MV-4-11 (cell line): ENCODE measurements at regions not wholly inside any gene's neighbourhood (a gene's known extent, or its start where the extent isn't known, plus 50 kb on each side); places are given as distances from the start of the nearest gene placed in this dataset.

Experiments used
- DNase-seq: peaks from one replicate; lab custom pipeline; 2025; lab: John Stamatoyannopoulos, UW

DNA sequence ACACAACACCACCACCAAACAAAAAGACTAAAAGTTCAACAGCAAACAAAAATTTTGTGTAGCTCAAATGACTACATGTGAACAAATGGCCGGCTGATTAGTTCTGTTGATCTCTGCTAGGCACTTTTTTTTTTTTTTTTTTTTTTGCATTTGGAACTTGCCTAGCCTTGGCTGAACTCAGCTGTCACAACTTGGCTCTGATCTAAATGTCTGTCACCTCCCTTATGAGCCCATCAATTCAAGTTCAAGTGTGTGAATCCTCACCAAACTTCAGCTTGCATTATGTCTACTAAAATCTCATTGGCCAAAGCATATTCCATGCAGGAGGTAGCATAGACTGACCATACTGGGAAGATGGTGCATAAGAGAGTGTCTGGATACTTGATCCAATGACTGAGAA lies 606.5 kb upstream of the ADGRL4 start:
- DNase-seq = no peak

DNA sequence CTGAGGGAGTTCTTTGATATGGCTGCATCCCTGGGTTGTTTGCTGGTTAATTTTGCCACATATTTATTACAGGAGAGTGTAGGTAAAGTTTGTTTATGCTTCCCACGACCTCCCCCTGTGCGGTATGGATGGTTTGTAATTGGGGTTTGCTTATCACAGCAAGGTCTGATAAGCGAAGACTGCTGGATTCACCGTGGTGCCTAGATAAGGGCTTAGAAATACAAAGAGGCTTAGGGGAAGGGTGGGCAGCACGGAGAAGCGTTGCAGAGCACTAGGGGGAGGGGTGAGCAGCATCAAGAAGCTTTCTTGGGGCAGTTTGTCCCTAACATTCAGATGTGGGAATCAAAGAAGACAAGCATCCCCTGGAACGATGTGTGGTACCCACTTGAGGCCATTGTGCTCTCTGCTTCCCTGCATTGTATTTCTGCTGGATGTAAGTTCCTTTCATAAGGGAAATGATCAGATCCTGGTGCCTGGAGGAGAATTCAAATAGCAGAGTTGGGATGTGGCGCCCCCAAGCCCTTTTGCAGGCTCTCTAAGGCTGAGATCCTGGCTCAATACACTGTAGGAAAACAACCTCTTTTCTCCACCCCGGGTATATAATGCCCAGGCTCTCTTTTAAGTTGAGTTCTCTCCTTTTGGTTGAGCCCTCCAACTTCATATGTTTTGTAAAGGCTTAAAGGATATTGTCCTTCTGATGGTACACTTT lies 598.1 kb upstream of the ADGRL4 start:
- DNase-seq = no peak

DNA sequence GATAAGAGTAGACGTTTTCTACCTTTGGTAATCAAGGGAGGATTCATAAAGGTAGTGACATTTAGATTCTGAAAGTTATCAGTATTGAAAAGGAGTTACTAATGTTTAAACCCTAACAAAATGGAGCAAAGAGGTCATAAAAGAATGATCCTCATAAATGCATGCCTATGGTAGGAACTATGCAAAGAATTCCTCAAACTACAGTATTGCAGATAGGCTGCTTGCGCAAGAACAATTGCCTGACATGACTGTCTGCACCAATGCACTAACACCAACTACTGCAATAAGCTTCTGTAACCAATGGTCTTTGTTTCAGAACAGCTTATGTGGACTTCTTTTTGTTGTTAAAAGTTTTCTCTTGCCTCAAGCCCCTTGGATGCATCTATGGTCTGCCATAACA lies 597.3 kb upstream of the ADGRL4 start:
- peak; percentile 40 for DNase-seq

DNA sequence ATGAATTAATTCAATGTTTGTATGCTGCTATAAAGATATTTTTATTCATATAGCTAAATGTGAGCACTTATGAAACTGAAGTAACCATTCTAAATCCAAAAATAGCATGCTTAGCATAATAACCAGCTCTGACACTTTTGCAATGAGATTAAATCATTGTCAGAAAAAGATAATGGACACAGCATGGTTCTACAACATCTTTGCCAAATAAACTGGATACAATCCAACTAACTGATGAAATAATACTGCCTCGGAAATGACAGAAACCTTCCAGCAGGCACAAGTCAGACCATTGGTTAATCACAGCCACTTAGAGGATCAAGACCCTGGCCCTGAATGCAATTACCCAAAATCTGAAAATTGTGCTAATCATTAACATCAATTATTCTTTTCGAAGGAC lies 592.7 kb upstream of the ADGRL4 start:
- DNase-seq = no peak

DNA sequence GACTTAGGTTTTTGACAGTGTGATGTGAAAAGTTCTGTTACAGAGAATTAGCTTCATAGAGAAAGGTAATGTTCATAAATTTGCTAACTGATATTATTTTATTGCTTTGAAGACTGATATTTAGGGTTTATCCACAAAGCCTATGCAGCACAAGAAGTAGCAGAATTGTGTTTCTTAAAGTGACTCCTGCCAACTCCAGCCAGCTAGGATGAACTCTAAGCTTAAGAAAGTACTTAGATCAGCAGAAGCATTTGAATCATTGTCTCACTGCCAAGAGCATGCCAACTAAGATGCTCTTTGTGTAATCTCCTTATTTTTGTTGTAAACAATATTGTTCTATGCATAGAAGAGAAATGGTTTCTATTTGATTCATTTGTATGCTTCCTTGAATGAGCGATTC lies 589.4 kb upstream of the ADGRL4 start:
- DNase-seq = no peak

DNA sequence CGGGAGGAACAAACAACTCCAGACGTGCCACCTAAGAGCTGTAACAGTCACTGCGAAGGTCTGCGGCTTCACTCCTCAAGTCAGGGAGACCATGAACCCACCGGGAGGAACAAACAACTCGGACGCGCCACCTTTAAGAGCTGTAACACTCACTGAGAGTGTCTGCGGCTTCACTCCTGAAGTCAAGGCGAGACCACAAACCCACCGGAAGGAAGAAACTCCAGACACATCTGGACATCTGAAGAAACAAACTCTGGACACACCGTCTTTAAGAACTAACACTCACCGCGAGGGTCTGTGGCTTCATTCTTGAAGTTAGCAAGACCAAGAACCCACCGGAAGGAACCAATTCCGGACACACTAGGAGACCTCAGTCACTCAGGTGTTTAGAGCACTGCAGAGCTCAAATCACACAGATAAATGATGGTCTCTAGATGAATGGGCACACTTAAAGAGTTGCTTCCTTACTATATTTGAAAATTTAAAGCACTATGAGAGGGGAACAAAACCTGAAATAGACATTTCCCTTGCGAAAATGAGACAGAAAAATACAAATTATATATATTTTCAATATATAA lies 587.7 kb upstream of the ADGRL4 start:
- no peak for DNase-seq

DNA sequence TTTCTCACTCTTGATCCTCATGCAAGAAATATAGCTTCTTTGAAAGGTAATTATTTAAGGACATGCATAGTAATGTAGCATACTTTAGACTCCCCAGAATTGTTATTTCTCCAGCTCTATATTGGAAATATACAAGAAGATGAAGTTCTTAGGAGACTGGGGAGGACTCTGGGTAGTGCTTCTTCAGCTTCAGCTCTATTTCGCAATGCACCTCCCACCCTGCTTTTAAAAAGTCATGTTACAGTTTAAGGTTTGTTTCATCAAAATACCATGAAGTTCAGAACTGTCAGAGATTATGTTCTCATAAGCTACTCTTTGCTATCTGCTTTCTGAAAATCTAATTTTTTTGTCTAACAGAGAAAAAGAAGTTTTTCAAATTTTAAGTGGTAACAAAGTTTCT lies 586.2 kb upstream of the ADGRL4 start:
- no peak for DNase-seq

DNA sequence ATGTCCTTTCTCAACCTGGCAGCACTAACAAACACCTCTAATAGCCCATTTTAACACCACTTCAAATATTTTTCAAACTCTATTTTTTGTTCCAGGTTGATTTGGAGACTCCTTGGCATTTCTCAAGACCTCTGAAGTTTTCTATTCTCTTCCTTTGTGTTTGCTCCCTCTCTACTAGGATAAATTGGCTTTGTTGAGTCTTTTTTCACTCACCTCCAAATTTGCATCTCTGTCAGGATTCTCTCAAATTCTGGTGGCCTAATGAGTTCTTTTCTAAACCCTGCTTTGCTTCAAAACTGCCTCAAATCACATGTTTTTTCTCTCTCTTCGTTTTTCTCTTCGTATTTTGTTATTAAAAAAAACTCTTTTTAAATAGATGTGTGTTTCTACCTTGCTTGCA lies 582.2 kb upstream of the ADGRL4 start:
- no peak for DNase-seq

DNA sequence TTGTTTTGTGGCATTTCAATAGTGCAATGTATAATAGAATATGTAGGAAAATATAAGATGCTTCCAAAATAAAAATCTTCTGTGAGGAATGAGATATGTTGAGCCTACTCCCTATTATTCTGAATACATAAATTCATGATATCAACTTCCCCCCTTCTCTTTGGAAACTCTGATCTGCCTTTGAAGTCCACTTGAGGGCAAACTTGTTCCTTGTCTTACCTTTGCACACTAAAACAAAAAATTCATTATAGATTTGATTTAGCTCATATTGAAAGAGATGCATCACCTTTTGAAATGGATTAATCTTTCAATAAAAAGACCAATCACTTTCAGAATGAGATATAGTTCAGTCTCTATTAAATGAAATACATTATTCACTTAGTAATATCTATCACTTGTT lies 580.7 kb upstream of the ADGRL4 start:
- no peak for DNase-seq

DNA sequence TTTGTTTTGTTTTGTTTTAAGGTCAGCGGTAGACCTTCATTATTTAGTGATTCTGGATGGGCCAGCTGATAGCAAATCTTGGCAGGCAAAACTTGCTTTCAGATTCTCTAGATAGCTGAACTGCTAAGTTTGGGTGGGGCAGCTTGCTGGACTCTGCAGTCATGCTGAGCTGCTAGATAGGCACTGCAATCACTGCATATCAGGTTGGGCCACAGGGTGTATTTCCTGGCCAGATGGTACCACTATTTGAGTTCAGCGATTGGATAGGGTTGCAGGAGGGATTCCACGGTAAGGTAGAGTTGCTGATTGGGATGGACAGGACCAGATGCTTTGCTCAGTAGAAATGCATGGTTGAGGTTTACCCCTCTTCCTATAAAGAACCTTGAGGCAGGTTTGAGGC lies 579.3 kb upstream of the ADGRL4 start:
- DNase-seq = no peak

DNA sequence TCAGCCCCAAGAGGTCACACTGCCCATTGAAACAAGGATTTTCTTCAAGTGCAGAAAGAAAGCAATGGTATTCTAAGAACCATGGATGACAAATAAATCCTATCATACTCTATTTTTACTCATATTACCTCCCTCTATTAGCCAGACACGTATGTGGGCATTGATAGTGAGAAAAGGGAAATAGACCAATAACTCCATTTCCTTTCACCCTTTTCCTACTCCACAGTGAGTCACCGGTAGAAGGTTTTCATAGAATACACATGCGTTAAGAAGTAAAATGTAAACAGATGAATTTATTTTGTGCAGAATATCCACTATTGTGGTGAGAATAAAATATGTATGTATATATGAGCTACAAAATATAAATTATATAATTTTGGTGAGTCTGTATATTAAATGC lies 568.9 kb upstream of the ADGRL4 start:
- no peak for DNase-seq

DNA sequence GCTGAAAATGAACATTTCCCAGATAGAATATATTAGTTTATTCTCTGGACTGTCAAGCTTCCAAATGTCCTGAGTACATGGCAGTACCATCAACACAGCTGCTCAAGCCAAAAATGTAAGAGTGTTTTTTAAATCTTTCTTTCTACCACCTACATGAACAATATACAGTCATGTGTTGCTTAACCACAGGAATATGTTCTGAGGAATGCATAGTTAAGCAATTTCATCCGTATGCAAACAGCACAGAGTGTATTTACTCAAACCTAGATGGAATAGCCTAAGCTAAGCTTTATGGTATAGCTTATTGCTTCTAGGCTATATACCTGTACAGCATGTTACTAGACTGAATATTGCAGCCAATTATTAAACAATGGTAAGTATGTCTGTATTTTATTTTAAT lies 561.9 kb upstream of the ADGRL4 start:
- DNase-seq = no peak

DNA sequence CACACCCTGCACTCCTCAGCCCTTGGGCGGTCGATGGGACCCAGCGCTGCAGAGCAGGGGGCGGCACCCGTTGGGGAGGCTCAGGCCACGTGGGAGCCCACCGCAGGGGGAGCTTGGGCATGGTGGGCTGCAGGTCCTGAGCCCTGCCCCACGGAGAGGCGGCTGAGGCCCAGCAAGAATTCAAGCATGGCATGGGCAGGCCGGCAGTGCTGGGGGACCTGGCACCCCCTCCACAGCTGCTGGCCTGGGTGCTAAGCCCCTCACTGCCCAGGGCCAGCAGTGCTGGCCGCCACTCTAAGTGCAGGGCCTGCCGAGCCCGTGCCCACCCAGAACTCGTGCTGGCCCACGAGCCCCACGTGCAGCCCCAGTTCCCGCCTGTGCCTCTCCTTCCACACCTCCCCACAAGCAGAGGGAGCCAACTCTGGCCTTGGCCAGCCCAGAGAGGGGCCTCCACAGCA lies 555.0 kb upstream of the ADGRL4 start:
- no peak for DNase-seq

DNA sequence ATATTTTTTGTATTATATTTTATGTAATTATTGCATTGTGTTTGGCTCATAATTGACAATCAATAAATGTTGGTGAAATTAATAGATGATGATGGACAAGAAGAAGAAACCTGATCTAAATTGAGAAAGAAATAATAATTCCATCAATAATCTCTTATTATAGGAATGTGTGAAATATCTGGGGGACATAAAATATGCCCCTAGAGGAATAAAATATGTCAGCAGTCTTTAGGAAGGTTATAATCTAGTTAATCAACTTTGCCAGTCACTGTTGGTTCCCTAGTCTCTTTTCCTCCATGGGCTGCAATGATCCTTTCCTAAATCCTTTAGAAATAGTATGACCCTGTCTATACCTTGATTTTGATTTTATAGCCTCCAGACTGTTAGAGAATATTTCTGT lies 549.7 kb upstream of the ADGRL4 start:
- no peak for DNase-seq

DNA sequence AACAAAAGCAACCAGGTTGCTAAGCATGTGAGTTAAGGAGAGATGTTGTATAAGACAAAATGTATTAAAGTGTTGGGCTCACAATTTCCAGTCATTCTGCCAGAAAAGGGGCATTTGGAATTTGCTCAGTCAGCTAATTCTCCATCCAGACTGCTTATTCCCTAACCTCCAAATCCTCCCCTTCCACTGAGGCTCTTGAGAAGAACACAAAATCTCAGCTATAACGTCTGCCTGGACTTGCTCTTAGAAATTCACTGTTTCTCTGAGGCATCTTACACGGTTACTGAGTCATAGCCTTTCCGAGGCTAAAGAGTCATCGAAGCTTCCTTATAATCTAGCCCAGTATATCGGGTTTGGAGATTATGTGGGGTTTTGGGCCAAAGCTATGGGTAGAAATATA lies 548.2 kb upstream of the ADGRL4 start:
- no peak for DNase-seq

DNA sequence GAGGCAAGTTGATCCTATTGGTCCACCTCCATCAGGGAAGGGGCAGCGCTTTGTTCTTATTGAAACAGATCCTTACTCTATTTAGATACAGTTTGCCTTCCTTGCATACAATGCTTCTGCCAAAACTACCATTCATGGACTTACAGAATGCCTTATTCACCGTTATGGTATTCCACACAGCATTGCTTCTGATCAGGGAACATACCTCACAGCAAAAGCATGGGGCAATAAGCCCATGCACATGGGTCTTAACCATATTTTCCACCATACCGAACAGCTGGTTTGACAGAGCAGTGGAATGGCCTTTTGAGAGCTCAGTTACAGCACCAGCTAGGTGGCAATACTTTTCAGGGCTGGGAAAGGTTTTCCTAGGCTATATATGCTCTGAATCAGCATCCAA lies 544.8 kb upstream of the ADGRL4 start:
- DNase-seq = no peak

DNA sequence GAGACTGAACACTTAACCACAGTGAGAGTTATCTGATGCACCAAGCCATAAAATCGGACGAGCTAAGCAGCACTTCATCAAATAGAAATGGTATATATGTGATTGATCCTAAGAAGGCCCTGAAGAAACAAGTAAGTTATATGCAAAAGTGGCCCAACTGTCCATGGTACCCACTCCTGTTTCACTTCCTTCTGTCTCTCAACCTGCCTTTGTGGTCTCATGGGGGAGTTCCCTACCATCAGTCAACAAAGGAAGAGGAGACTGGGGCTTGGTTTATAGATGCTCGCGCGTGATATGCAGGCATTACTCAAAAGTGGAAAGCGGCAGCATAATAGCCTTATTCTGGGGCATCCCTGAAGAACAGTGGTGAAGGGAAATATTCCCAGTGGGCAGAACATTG lies 543.9 kb upstream of the ADGRL4 start:
- DNase-seq = no peak

DNA sequence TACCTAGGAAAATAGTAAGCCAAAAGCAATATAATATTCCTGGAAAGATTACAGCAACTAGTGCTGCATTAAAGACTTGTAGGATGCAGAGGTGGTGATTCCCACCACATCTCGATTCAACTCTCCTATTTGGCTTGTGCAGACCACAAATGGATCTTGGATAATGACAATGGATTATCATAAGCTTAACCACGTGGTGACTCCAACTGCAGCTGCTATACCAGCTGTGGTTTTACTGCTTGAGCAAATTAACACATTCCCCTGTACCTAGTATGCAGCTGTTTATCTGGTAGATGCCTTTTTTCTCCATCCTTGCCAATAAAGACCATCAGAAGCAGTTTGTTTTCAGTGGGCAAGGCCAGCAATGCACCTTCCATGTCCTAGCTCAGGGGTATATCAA lies 542.7 kb upstream of the ADGRL4 start:
- DNase-seq = no peak

DNA sequence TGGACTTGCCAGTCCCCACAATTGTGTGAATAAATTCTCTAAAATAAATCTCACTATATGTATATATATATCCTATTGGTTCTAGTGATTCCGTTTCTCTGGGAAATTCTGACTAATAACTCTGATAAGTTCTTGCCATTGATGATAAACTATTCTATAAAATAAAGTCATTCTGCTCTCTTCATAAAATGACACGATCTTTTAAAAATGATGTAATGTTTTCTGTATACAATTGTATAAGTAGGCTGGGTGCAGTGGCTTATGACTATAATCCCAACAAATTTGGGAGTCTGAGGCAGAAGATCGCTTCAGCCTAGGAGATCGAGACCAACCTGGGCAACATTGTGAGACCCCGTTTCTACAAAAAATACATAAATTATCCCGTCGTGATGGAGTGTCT lies 541.0 kb upstream of the ADGRL4 start:
- DNase-seq = no peak

DNA sequence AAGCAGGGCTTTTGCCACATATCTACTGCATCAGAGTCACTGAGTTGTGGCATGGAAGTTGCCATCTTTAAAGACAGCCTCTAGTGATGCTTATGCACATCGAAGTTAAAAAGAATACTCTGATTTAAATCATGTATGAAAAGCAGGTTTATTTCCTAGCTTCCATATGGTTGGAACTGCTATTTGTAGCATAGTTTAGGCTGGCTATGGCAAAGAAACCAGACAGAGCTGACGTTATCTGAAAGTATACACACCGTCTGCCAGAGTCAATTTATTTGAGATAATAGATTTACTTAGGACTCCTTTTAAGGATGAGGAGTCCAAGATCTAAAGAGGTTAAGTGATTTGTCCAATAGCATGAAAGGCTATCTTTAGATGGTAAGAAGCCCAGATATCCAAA lies 536.9 kb upstream of the ADGRL4 start:
- DNase-seq = no peak

DNA sequence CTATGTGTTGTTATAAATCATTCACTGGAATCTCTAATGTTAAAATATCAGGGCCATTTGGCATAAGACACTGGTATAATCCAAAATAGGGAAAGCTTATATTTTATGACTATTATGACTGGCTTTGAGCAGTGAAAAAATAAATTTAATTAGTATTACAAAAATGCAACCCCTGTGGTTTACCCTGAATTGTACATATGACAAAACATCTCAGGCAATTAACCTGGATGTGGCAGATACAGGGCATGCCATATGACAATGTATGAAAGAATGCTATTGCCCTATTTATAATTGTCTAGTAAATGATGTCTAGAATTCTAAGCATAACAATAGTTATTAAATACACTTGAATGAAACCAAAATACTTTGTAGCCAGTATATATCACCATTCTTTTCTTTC lies 532.5 kb upstream of the ADGRL4 start:
- no peak for DNase-seq

DNA sequence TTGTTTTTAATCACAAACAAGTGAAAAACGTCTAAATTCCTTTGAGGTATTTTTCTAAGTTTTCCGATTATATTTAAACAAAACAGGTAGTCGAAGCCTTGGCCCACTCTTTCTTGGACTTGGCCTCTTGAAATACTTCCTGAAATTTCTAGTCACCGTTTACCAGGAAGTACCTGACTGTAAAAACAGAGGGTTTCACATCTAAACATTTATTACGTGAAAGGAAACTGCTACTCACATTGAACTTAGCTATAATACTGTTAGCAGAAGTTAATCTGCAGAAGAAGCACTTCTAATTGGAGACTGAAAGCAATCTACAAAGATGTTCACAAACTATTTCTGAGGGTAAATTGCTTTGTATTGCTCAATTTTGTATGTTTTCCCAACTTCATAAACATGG lies 526.0 kb upstream of the ADGRL4 start:
- DNase-seq = no peak

DNA sequence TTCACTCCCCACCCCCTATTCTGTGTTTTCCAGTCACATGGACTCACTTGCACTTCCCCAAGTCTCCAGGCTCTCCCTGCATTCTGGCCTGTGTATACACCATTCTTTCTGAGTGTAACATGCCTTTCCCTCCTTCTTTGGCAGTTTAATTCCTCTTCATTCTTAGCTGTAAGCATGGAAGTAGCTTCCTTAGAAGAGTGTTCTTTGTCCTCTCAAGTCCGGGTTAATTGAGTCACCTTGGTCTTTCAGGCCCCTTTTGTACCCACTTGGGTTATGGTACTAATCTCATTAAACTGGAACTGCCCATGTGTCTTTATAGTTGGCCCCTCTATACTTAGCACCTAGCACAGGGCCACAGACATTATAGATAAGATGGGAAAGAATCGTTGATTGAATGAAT lies 525.3 kb upstream of the ADGRL4 start:
- no peak for DNase-seq

DNA sequence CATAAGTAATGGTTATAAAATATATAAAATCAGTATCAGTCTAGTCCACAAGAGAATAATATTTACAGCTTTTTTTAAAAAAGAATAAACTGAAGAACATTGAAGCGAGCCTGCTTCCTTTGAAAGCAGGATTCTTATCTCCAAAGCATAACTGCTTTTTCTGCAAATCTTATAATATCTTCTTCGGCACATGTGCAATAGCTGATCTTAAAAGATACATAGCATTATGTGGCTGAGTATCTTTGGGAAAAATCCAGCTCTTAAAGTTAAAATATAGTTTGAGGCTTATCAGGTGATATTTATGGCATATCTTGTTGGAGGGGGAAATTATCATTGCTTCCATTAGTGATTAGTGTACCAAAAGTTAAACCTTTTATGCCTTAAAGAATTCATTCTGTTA lies 523.9 kb upstream of the ADGRL4 start:
- DNase-seq = no peak
